Esophagus muscularis mucosa (tissue), 3 donors: ENCODE measurements at regions not wholly inside any gene's neighbourhood (a gene's known extent, or its start where the extent isn't known, plus 50 kb on each side); places are given as distances from the start of the nearest gene placed in this dataset.

Experiments used
- POLR2AphosphoS5 ChIP-seq, 2 donors: sonication (generic); formaldehyde crosslinking; IDR thresholded peaks; one replicate each; pipeline ENCODE4 v1.6.1; 2017; ENCODE audit warnings: antibody characterized with exemption in 2 of 2
- TF ChIP-seq, protein P1 (sequence below), 3 experiments: fragments of 200-600 bp in 2 of 3; fragments of 450-650 bp in 1 of 3; sonication (generic) in 2 of 3; IDR thresholded peaks; one replicate each; pipeline ENCODE4 v1.5.1; 2017 to 2019; ENCODE audit warnings: antibody characterized with exemption in 3 of 3, mild to moderate bottlenecking in 2 of 3, moderate library complexity in 1 of 3

- TF ChIP-seq, protein P1, sequence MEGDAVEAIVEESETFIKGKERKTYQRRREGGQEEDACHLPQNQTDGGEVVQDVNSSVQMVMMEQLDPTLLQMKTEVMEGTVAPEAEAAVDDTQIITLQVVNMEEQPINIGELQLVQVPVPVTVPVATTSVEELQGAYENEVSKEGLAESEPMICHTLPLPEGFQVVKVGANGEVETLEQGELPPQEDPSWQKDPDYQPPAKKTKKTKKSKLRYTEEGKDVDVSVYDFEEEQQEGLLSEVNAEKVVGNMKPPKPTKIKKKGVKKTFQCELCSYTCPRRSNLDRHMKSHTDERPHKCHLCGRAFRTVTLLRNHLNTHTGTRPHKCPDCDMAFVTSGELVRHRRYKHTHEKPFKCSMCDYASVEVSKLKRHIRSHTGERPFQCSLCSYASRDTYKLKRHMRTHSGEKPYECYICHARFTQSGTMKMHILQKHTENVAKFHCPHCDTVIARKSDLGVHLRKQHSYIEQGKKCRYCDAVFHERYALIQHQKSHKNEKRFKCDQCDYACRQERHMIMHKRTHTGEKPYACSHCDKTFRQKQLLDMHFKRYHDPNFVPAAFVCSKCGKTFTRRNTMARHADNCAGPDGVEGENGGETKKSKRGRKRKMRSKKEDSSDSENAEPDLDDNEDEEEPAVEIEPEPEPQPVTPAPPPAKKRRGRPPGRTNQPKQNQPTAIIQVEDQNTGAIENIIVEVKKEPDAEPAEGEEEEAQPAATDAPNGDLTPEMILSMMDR (IDR thresholded peaks at IDR 0.05): peak in 2 of 3 experiments; percentile 10 to 16
- no peak for TF ChIP-seq POLR2AphosphoS5 (IDR thresholded peaks at IDR 0.05)
Measured at GRCh38 chr5:35436400-35437057, 181.1 kb upstream of the SPEF2 start.
